Omental fat pad (tissue), 3 donors: ENCODE measurements at regions not wholly inside any gene's neighbourhood (a gene's known extent, or its start where the extent isn't known, plus 50 kb on each side); places are given as distances from the start of the nearest gene placed in this dataset.

Experiments used
- ATAC-seq: fragments of 150-250 bp; one replicate; pipeline ENCODE4 v1.9.1; 2016; ENCODE audit warnings: mild to moderate bottlenecking, moderate library complexity; ENCODE audit not compliant: low FRiP score
- DNase-seq: peaks from one replicate; pipeline ENCODE4 v3.0.0-alpha.2; 2019; ENCODE audit warnings: low spot score
- CTCF ChIP-seq, 3 donors: fragments of 450-650 bp; IDR thresholded peaks; one replicate each; pipeline ENCODE4 v1.5.1; 2016 to 2017; ENCODE audit warnings: antibody characterized with exemption in 3 of 3, mild to moderate bottlenecking in 3 of 3, moderate library complexity in 2 of 3

GRCh38 chr6:50984135-50984534 lies 165.5 kb downstream of the TFAP2B start:
- TF ChIP-seq CTCF (IDR thresholded peaks at IDR 0.05) = no peak
- no peak for DNase-seq
- no peak for ATAC-seq

DNA sequence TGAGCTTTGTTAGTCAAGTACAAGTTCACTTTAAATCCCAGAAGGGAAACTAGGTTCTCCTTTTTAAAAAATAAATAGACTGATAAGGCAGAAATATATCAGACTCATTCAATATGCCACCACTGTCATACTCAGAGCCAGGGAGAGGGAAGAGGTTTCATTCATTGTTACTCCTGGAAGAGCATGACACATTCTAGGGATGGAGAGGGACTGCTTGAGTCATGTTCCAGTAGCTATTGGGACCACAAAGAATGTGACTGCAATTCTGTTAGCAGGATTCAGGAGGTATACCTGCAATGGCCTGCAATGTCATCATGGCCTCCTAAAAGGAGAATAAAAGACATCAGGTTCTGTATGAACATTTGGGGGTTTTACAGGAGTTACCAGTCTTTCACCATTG lies 167.6 kb downstream of the TFAP2B start:
- no peak for TF ChIP-seq CTCF (IDR thresholded peaks at IDR 0.05)
- no peak for DNase-seq
- no peak for ATAC-seq

DNA sequence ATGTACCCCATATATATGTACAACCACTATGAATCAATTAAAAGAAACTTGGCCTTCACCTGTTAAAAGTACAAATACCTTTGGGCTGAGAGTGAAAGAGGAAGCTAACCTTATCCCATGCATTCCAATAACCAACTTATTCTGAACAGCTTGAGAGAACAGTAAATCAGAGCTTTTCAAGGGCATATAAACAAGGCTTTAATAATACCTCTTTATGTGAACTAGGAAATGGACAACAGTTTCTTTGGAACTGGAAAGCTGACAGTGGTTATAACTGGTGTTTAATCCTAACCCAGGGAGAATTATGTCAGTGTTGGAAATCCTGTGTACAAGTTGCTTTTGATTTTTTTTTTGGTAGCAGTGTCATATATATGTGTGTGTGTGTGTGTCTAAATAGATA lies 170.5 kb downstream of the TFAP2B start:
- ATAC-seq = no peak

GRCh38 chr6:50990750-50991446 lies 172.2 kb downstream of the TFAP2B start:
- no peak for TF ChIP-seq CTCF (IDR thresholded peaks at IDR 0.05)
- DNase-seq (no peak), ATAC-seq (no peak)

More for the DNA sequence above, 170.5 kb downstream of the TFAP2B start:
- TF ChIP-seq CTCF (IDR thresholded peaks at IDR 0.05) = no peak
- DNase-seq = no peak

- no peak for TF ChIP-seq CTCF (IDR thresholded peaks at IDR 0.05)
- ATAC-seq (no peak), DNase-seq (no peak)
Observed at GRCh38 chr6:50992232-50992631, 173.6 kb downstream of the TFAP2B start.

GRCh38 chr6:50992704-50993625 lies 174.3 kb downstream of the TFAP2B start:
- DNase-seq (no peak), ATAC-seq (no peak)
- no peak for TF ChIP-seq CTCF (IDR thresholded peaks at IDR 0.05)
